GM18861 (cell line): ENCODE measurements at regions not wholly inside any gene's neighbourhood (a gene's known extent, or its start where the extent isn't known, plus 50 kb on each side); places are given as distances from the start of the nearest gene placed in this dataset.

ENCODE experiments used
- ATAC-seq: cut with Tn5 transposase; IDR thresholded peaks from one replicate; pipeline ENCODE4 v1.9.1; 2021; ENCODE audit not compliant: unreplicated experiment

DNA sequence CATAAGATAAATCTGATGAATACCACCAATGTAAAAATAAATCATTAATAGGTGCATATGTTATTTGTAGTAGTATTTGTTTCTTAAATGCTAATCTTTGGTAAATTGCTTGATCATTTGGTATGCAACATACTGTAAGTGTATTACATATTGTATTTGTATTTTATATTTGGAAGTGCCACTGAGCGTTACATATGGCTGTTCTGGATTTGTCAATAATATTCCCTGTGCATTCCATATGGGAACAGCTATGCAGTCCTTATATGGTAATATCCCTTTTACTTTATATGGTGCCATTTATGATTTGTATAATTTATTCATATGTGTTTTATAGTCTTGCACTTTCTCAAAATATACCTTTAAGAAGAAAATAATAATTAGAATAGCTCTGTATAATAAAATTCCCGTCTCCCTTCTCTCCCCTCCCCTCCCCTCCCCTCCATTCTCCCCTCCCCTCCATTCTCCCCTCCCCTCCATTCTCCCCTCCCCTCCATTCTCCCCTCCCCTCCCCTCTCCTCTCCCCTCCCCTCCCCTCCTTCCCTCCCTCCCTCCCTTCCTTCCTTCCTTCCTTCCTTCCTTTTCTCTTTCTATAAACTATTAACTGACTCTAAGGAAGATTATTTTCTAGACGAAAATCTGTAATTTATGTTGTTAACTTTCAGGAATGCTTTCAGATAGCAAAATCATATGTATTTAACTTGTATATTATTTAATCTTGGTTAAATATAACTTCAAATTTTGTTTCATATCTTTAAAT lies 241.4 kb downstream of the CSNK1G3 start:
- ATAC-seq = no peak

DNA sequence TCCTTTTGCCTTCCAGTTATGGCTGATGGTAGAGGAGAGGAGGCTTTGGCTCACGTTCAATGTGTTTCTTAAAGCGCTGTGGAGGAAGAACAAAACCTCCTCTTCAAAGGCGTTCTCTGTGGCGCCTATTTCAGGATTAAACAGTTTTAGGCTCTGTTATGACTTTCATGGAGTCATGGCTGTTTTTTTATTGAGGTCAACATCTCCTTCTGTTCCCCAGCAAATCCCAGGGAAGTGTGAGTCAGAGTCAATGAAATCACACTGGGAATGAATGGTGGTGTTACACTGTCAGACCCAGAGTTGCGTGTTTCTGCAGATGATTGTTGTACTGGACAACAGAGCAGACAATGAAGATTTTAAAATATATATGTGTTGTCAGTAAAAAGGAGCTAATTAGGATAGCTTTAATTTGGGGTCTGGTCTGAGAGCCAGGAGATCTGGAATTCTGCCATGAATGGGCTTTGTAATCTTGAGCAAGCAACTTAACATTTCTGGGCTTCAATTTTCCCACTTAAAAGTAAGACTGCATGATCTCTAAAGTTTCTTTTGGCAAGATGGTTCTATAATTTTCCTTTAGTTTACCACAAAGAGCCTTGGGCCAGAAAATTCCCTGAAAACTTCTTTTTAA lies 240.7 kb downstream of the CSNK1G3 start:
- no peak for ATAC-seq

DNA sequence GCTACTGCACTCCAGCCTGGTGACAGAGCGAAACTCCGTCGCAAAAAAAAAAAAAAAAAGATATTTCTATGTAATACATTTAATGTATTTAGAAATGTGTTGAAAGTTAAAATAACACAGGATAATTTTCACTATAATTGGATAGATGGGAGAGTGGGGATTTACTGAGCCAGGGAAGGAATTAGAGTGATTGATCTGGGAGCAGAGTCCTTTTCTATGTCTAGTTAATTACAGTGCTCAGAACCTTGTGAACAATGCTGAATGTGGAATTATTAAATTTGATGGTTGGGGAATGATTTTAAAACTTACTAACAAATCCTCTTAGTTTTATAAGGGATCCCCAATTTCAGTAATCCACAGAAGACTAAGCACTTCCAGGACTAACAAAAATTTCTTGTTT lies 239.7 kb downstream of the CSNK1G3 start:
- no peak for ATAC-seq

DNA sequence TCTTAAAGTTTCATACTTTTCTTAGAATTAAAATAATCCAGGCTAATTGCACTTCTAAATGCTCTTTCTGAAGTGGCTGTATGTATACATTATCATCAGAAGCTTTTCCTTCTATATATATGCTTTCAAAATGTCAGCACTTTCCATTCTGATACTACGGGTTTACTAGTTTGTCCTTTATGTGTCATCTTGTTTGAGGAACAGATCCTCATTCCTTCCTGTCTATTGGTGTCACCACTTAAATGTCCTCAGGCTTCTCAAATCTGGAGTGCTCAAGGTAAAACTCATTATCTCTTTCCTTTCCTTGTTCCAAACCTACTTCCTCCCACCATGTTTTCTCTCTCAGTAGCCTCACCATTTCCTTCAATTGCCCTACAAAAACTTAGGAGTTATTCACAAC lies 236.3 kb downstream of the CSNK1G3 start:
- no peak for ATAC-seq

DNA sequence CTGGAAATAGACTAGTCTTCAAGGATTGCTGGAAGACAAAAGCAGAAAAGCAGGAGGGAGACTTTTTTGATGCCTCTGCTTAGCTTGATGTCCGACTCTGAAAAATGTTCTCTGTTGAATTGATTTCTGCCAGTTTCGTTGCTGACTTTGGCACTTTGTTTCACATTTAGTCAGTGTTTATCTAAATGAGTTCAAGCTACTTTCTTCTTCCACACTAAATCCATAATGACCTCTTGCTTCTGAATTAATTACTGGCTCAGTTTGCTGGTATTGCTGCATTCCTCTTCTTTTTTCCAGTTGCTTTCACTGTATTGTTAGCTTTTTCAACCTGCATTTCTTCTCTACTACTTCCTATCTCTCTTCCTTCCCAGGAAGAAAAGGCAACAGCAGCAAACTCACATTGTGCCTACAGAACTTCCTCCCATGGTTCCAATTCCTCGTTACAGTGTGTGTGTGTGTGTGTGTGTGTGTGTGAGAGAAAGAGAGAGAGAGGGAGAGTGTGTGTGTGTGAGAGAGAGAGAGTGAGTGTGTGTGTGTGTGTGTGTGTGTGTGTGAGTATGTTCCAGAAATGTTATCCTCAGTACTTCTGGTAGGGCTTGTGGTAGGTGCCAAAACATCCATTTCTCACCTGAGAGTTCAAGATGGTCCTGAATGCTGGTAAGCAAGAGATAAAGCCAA lies 234.8 kb downstream of the CSNK1G3 start:
- no peak for ATAC-seq

DNA sequence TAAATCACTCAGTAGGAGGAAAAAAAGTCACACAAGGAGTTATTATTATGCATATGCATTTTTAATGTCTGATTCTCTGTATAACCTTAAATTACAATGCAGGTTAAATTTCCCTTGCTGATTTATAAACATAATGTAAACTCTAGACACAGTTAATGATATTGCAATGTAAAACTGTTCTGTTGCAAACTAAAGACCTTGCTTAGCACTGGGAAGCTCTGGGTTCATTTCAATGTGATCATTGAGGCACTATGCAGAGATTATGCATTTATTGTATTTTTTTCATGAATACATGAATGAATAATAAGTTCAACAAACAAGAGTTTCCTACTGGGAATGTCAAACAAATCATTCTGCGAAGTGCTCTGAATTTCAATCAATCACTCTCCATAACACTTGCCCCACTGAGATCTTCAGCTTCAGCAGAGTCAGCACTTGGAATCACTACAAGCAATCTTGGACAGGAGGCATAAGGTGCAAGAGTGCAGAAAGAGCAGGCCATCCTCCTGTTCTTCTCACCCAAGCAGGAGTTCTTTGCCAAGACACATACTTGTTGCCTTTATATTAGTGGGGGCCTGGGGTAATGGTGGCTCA lies 232.1 kb downstream of the CSNK1G3 start:
- ATAC-seq = no peak

DNA sequence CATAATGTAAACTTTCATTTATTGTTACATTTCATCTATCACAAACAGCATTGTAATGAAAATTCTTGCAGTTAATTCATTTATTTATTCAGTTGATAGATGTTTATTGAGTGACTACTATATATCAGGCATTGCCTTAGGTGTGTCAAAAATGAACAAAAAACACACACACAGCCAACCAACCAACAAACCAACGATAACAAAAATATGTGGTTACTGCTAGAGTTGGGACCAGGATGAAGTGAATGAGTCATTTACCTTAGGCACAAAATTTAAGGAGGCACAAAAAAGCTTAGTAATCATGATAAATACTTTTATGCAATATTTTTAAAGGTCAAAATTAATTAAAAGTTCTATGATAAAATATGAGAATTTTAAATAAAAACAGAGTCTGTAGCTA lies 223.4 kb downstream of the CSNK1G3 start:
- no peak for ATAC-seq

DNA sequence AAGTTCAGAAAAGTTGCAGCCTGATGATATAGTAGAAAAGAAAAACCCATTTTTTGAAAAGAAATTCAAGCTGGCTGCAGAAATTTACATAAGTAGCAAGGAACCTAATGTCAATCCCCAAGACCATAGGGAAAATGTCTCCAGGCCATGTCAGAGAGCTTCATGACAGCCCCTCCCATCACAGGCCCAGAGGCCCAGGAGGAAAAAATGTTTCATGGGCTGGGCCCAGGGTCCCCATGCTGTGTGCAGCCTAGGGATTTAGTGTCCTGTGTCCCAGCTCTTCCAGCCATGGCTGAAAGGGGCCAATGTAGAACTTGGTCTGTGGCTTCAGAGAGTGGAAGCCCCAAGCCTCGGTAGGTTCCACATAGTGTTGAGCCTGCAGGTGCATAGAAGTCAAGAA lies 220.3 kb downstream of the CSNK1G3 start:
- ATAC-seq = no peak

DNA sequence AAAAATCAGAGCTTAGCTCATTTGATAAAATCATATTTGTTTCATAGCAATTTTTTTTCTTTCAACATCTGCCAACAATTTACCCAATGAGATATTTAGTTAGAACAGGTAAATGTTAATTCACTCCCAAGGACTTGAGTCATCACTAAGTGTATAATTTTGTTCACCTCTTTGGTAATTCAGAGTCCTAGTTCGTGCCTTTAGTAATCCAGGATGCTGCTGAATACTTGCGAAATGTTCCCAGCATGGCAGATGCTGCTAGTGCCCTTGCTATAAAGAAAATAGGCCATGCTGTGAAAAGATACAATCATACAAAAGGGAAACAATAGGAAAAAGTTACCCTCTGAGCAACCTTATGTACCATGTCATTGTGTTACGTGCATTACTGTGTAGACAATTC lies 210.5 kb downstream of the CSNK1G3 start:
- no peak for ATAC-seq

DNA sequence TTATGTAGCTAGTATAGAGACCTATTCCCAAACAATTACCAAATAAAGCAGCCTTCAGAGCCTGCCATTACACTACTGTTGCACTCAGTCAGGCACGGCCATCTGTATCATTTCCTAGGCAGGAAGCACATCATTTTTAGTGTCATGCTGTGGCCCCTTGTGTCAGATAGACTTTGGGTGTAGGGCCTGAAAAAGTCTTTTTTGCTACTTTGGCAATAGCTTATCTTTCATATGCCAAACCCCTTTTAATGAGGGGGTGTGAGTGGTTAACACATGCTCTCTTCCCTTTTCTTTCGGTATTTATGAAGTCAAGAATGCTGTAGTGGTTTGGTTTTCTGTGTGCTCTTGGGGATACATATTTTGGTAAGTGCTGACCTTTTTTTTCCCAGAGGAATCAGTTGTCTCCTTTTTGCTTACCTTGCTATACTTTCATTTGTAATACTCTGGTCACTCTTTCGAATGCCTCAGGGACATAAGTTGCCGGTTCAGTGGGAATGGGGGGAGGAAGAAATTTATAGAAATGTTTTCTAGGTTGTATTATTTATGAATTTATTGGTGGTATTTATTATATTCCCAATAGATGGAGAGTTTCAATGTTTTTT lies 209.8 kb downstream of the CSNK1G3 start:
- ATAC-seq = no peak

DNA sequence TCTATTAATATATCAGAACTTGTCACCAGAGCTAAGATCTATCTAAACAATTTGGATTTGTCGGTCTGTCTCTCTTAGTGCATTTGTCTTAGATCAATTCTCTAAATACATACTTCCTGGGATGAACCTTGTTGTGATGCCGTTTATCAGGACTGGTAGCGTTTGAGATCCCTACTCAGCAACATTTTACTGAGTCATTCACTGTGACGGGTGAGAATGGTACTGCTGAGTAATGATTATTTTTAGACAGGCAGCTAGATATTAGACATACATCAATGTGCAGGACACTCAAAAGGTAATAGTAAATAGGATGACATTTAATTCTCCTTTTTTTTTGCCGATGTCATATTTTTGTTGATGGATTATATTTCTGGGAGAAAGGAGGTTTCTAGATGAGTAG lies 209.0 kb downstream of the CSNK1G3 start:
- no peak for ATAC-seq

DNA sequence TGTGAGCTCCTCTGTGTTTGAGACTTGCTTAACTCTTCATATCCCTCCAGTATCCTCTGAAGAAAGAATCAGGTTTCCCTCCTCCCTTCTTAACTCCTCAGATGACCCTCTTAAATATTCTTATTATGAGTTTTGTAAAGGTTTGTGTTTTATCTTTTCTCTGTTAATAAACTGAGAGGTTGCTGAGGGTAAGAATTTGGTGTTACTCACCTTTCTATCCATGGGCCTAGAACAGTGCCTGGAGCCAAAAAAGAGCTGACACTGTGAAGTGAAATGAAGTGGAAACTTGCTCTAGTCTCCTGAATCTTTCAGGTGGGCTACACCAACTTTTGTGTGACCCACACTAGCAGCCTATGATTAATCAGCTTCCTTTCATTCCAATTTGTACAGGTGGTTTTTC lies 208.4 kb downstream of the CSNK1G3 start:
- ATAC-seq = no peak

DNA sequence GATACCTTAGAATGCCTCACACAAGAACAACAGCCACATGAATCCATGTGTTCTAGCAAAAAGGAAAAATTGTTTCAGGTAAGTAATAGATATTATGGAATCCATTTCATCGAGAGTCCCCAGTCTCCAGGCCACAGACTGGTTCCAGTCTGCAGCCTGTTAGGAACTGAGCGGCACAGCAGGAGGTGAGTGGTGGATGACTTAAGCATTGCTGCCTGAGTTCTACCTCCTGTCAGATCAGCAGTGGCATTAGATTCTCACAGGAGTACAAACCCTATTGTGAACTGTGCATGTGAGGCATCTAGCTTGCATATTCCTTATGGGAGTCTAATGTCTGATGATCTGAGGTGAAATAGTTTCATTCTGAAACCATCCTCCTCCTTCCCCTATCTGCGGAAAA lies 207.0 kb downstream of the CSNK1G3 start:
- ATAC-seq = no peak

DNA sequence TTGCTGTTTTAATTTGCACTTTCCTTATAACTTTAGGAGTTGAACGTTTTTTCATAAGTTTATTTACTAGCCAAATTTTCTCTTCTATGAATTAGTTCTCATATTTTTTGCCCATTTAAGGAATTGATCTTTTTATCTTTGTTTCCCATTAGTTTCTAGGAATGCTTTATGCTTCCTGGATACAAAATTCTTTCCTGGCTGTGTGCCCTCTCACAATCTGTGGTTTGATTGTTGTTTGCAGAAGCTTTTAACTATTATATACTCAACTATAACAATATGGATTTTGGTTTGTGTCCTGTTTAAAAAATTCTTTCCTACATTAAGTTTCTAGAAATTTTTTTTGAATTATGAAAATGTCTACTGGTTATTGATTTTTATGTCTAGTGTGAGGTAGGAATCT lies 206.3 kb downstream of the CSNK1G3 start:
- no peak for ATAC-seq

DNA sequence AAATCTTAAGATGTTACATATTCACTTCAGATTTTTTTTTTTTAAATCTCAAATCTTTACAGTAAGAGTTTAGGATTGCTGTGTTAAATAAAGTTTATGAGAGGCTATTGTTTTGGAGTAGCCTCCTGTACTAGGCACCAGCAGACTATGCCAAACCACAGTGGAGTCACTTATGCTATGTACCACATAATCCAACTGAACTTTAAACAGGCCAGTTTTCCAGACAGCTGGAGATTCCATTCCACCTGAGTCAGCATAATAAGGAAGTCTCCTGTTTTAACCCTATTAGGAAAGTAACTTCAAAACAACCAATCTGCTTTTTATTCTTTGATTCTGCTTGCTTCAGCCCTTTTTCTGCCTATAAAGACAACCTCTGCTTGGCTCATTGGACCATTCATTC lies 205.2 kb downstream of the CSNK1G3 start:
- ATAC-seq = no peak

DNA sequence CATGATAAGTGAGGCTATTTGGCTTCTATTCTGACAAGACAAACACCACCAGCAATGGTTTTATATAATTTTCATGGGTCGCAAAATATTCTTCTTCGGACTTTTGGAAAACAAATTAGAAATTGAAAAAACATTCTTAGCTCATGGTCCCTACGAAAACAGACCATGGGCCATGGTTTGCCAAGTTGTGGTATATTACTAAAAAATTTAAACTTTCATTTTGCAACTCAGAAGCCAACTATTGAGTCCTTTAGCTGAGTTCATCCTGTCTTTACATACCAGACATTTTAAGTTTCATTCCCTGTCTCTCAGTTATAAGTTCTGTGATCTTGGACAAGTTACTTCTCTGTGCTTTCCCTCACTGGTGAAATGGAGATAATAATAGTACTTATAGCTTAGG lies 198.1 kb downstream of the CSNK1G3 start:
- no peak for ATAC-seq

DNA sequence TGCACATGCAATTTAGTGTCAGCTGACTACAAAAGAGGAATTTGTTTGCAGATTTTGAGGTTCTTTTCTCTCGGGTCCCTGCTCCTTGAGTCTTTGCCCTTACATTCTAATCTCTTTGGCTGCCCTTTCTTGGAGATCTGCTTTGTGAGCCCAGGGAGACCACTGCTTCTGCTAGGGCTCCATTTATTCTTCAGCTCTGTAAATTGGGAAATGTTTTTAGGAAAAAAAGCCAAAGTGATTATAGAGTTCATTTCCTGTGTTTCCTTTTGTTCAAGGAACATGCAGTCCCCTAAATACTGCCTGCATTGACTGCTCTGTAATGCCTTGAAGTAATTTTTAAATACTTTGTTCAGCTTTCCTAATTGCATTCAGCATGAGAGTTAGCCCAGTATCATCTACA lies 197.4 kb downstream of the CSNK1G3 start:
- no peak for ATAC-seq

DNA sequence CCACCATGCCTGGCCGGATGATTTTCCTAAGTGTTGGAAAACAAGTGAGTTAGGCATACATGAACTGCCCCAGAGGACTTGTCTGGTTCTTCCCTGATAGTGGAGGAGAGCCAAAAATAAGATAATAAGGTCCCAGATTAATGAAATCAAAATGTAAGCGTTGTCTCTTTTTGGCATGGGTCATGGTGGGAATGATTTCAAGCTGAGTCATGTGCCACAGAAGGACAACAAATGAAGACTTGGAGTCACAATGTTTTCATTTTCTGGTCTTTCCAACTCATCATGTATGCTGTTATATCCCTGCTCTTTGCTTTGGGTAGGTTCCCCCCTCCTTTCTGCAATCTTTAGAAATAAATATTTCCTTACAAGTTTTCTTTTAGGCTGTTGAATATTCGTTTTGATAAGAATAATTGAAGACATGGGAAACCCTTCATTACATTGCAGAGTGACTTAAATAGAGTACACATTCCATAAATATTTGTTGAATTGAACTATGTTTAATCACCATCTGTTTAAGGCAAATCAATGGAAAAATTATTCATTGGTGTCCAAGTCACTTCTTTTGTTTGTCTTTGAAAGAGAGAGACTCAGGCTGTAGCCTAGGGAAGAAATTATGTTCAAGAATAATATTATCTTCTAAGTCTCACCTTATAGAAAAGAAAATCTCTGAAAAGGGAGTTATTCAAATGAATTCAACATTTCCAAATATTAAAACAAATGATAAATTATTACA lies 196.3 kb downstream of the CSNK1G3 start:
- ATAC-seq = no peak

DNA sequence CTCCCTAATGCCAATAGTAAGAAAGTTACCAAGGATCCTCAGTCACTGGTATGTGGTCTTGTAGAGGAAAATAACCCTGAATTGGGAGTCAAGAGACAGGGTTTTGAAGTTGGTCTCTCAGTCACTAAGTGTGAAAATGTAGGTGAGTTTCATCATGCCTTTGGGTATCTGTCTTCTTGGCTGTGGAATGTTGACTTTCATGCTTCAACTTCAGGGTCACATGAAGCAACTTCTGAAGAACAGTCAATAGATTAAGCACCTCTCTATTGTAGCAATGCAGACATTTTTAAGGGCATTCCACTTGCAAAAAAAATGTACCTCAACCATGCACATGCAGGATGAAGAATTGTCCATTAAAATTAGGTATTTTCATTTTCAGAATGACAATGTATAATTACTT lies 194.6 kb downstream of the CSNK1G3 start:
- ATAC-seq = no peak

DNA sequence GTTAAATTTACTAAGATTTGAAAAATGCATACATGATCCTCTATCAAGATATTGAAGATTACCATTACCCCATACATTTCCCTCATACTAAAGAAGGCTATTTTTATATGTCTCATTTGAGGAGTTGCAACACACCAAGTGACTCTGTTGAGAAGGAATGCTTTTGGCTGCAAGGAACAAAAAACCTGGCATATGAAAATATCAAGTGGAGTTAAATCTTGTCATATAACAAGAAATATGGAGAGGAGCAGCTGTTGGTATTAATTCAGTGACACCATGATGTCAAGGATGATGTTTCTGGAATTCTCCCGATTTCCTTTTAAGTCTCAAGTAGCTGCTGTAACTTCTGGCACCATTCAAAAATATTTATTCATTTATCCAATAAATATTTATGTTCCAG lies 193.8 kb downstream of the CSNK1G3 start:
- ATAC-seq = no peak
